GM21786 (cell line): ENCODE measurements at regions not wholly inside any gene's neighbourhood (a gene's known extent, or its start where the extent isn't known, plus 50 kb on each side); places are given as distances from the start of the nearest gene placed in this dataset.

Experiments
- ATAC-seq: cut with Tn5 transposase; IDR thresholded peaks from one replicate; pipeline ENCODE4 v1.9.1; 2021; ENCODE audit not compliant: unreplicated experiment

GRCh38 chr11:104609311-104610085, 288.8 kb downstream of the CASP12 start:
- ATAC-seq: peak; percentile 93

- no peak for ATAC-seq
These were observed 295.6 kb downstream of the CASP12 start for GRCh38 chr11:104602643-104603042.

DNA sequence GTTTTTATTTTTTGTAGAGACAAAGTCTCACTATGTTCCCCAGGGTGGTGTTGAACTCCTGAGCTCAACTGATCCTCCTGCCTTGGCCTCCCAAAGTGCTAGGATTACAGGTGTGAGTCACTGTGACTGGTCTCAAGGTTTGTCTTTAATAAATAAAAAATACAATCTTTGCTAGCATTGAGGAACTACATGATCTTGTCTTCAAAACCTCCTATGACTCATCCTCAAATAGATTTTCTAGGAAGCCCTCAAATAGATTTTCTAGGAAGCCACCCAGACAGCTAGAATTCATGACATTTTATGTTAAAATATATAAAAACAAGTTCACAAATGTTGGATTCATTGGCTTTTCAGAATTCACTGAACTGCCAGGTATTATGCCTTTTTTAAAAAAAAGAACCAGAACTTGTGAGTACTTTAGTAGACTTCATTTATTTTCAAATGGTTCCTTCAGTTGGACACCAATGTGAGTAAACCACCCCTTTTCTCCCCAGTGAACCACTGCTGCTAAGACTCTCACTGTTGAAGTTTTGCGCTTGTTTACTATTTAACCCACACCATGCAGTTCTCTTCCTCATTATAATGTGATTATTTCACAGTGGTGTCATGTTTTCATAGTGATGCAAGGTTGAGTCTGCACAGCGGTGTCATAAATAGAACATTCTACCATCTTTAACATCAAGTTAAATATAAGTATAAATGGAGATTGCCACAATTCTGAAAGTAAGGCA, 303.9 kb downstream of the CASP12 start:
- ATAC-seq: no peak

DNA sequence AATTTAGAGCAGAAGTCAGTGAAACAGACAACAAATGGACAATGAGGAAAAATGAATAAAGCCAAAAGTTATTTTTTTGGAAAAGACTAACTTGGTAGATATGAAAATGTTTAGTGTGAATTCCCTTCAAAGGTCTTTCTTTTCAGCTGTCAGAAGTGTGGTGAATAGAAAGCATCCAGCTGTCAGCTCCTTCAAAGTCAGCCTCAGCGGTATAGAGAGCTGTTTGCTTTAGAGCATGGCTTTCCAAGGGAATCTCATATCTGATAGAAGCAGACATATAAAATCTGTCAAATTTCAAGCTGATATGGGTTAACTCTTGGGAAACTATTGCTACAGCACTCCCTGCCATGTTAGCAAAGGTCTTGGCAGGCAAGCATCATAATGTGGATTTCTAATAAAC, 309.3 kb downstream of the CASP12 start:
- ATAC-seq: no peak

GRCh38 chr11:104588446-104588845, 309.8 kb downstream of the CASP12 start:
- ATAC-seq: no peak

DNA sequence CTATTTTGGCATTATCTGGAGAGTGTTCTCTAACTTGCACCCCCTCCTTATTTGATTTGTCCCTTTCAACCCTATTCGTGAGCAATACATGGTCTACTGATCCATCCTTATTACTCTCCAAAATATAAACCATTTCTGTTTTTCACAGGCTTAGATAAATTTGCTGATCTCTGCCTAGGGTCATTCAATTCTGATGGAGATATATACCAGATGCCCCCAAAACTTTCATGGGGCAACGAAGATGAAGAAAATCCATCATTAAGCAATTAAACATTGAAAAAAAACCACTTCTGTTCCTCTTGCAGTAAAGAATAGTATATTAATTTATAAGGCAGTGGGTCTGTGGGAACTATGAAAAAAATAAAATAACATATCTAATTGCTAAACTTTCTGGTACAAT, 313.4 kb downstream of the CASP12 start:
- ATAC-seq: no peak

DNA sequence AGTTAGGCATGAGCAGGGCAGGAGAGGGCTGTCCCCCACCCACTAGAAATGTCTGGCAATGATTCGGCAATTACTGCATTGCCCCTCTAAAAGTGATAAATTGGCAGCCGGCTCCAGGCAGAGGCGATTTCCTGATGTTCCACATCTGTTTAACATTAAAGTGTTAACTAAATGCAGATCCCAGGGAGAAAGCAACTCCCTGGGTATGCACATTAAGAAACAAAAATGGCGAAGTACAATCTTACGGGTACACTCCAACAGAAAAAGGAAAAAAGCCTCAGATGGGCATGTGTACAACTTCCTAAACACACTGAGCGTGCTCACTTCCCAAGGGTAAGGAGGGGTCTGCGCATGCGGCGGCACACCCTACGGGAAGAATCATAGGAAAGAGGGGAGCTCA, 314.4 kb downstream of the CASP12 start:
- ATAC-seq: no peak

- ATAC-seq: no peak
These were observed 315.8 kb downstream of the CASP12 start for GRCh38 chr11:104582431-104582830.

DNA sequence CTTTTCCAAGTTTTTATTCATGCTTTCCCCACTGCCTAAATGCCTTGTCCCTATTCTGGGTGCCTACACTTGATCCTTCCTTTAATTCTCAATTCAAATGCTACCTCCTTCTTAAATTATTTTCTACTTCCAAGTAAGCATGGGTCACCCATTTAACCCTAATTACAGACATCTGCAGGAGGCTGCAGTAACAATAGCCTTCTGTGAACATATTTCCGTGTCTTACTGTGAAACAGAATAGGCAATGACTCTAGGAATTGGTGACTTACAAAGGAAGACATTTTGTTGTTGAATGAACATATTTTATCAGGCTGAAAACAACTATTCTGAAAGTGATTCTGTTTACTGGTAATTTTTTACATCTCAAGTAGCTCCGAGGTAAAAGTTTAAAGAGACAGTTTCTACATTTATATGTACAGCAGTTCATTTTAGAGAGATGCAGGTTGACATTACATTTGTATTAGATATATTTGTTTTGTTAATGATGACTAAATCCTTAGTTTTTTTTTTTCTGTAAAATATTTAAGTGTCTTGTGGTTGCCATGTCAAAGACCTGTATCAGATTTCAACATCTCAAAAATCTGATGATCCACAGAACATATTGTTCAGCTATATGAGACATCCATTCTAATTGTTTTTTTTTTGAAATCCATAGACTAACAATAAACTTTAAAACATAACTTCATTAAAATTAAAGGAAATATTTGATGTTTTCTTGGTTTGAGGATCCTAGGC, 316.8 kb downstream of the CASP12 start:
- ATAC-seq: no peak

DNA sequence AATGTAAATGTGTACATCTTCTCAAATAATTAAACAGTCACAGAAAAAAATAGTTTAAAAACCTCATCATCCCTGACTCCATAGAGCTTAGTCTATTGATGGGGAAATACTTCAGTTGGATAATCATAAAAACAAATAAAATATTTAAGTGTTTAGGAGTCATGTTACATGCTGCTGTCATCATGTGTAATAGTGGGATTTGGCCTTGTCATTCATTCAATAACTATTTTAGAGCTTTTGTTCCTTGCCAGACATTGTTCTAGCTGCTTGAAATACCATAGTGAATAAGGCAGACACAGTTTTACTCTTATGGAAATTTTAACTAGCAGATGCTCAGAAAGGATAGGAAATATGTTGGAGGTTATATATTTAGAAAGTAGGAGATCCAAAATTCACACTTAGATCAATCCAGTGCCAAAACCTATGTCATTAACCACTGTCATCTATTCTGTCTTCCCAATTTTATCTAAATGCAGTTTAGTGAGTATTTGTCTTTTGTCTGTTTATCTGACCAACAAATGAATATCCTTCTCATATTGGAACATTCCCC, 324.7 kb downstream of the CASP12 start:
- no peak for ATAC-seq

DNA sequence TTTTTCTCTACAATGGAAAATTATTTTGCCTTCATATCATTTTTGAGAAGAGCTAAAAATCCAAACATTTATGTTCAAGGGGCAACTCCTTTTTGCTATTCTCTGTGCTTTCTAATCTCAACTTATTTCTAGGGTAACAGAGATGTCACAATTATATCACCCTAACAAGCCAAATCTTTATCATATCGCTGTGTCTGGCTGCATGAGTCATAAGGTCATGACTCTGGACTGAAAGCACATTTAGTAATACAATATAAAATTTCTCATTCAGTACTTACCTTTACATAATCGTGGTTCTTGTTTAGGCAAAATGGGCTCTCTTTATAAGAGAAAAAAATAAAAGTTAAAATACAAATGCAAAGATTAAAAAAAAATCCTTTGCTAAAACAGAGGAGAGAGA, 326.0 kb downstream of the CASP12 start:
- ATAC-seq: no peak

GRCh38 chr11:104570078-104570701, 328.1 kb downstream of the CASP12 start:
- ATAC-seq: no peak

DNA sequence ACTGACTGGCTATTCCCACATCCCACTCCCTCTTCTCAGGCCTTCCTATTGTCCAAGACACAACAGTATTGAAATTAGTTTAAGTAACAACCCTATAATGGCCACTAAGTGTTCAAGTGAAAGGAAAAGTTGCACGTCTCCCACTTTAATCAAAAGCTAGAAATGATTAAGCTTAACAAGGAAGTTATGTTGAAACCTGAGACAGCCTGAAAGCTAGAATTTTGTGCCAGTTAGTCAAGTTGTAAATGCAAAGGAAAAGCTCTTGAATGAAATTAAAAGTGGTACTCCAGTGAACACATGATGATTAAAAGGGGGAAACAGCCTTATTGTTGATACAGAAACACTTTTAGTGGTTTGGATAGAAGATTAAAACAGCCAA, 332.7 kb downstream of the CASP12 start:
- no peak for ATAC-seq

- ATAC-seq: no peak
These were observed 333.2 kb downstream of the CASP12 start for GRCh38 chr11:104564921-104565582.

DNA sequence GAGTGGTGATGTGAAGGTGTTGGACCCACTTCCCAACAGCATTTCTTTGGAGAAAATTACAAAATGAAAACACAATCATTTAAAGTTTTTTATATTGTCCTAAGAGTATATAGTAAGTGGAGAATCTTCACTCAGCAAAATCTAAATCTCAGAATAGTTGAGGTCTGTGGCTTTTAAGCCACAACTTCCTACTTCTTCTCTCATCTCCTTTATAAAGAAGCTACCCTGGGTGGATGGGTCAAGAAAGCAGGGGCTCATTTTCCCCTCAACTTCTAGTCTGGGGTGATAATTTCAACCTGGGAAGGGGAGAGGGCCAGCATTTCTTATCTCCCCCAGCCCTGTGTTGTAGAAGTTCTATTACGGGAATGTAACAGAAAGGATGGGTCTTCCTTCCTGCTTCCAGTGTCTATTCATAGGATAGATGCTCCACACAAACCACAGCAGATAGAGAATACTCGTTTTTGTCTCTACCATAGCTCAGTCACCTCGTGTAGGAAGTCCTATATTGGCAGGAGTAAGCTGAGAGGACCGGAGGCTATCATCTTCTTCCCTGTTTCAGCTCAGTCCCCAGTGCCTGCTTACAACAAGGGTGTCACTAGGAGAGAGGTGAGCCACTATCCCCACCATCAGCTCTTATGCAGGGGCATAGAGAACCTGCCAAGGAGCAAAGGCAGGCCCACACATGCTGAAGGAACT, 341.5 kb downstream of the CASP12 start:
- ATAC-seq: no peak

DNA sequence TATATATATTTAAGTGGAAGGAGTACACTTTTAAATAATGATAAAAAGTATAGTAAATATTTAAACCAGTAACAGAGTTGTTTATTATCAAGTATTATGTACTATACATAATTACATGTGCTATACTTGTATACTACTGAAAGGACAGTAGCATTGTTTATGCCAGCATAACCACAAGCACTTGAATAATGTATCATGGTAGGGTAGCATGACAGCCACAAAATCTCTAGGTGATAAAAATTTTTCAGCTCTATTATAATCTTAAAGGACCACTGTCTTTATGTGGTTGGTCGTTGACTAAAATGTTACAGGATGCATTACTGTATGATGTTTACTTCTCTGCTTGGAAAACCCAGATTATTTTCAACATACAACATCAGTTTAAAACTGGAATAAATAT, 349.2 kb downstream of the CASP12 start:
- ATAC-seq: no peak

GRCh38 chr11:104547996-104548661, 350.1 kb downstream of the CASP12 start:
- ATAC-seq: no peak

GRCh38 chr11:104546501-104546900, 351.8 kb downstream of the CASP12 start:
- ATAC-seq: no peak

GRCh38 chr11:104541701-104542100, 356.6 kb downstream of the CASP12 start:
- no peak for ATAC-seq
